GM12872 (cell line): ENCODE measurements at regions not wholly inside any gene's neighbourhood (a gene's known extent, or its start where the extent isn't known, plus 50 kb on each side); places are given as distances from the start of the nearest gene placed in this dataset.

Source experiments
- TF ChIP-seq, protein P1 (sequence below): IDR thresholded peaks from 3 replicates; pipeline ENCODE4 v1.5.1; 2011; ENCODE audit warnings: low read depth, mild to moderate bottlenecking, low read length, moderate library complexity; ENCODE audit not compliant: insufficient read depth

DNA sequence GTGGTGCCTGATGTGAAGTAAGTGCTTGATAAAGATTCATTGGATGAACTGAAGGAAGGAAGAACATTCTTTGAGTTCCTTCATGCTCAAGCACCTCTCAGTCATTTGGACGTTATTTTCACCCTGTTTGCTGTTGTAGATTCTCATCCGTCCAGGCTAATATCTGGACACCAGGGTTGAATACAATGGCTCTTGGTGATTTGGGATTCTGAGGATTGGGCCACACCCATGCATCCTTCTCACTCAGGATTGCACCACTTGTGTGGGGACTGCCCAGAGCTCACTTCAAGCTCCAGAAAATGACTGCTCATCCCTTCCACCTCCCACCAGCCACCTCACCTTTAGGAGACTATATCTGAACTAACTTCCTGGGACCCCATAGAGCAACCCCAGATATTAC is 117.1 kb upstream of the IPO9 start:
- TF ChIP-seq, protein P1, sequence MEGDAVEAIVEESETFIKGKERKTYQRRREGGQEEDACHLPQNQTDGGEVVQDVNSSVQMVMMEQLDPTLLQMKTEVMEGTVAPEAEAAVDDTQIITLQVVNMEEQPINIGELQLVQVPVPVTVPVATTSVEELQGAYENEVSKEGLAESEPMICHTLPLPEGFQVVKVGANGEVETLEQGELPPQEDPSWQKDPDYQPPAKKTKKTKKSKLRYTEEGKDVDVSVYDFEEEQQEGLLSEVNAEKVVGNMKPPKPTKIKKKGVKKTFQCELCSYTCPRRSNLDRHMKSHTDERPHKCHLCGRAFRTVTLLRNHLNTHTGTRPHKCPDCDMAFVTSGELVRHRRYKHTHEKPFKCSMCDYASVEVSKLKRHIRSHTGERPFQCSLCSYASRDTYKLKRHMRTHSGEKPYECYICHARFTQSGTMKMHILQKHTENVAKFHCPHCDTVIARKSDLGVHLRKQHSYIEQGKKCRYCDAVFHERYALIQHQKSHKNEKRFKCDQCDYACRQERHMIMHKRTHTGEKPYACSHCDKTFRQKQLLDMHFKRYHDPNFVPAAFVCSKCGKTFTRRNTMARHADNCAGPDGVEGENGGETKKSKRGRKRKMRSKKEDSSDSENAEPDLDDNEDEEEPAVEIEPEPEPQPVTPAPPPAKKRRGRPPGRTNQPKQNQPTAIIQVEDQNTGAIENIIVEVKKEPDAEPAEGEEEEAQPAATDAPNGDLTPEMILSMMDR = no peak

DNA sequence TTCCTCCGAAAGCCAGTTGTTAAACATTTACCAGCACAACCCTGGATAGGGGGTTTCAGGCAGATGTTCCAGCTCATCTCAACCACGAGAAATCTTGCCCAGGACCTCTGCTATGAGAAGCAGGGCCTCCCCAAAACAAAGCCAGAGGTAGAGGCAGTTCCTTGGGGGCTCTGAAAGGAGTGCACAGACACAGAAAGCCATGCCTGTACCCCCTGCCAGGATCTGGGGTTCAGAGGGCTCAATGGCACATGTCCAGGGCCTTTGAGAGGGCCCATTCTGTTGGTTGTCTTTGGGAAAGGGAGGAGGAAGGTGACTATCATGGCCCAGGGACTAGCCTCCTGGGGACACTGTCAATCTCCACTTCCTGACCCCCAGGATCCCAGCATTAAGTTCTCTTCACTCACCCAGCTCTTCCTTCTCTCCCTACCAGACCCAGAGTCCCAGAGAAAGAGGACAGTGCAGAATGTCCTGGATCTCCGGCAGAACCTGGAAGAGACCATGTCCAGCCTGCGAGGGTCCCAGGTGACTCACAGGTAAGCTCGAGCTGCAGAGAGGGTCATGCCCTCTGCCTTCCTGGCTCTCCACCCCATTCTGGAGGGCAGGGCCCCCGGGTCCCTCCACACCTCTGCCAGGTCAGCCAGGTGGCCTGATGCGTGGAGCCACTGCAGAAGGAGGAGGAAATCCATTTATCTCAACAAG is 116.4 kb upstream of the IPO9 start:
- TF ChIP-seq, protein P1 = no peak

DNA sequence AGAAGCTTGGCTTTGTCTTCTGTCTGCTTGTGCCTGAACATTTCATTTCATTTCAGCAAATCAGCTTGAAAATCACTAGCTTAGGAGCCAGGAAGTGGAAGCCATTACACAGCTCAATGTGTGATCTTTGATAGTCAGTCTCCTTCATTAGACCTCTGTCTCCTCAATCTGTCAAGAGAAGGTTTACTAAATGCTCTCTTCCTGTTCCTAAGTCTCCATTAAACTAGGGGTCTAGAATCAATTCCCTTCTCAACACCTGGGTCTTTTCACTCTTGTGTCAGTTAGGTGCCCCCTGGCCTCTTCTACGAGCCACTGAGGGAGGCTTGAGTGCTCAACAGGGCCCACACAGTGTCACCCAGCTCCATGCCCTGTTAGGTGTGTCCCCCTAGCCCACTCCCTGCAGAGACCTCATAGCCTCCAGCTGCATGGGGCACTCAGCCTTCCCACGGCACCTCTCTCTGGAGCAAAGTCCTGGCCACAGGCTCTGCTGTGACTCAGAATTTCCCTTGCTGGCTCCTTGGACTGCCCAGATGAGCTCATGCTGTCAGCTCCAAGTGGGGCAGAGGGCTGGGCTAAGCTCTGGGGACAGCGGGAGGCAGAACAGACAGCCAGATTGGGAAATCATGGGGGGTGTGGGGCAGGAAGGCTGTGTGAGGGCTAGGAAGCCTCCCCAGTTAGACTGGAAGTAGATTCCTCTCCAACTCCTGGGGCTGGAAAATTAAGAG is 115.7 kb upstream of the IPO9 start:
- TF ChIP-seq, protein P1 = no peak

DNA sequence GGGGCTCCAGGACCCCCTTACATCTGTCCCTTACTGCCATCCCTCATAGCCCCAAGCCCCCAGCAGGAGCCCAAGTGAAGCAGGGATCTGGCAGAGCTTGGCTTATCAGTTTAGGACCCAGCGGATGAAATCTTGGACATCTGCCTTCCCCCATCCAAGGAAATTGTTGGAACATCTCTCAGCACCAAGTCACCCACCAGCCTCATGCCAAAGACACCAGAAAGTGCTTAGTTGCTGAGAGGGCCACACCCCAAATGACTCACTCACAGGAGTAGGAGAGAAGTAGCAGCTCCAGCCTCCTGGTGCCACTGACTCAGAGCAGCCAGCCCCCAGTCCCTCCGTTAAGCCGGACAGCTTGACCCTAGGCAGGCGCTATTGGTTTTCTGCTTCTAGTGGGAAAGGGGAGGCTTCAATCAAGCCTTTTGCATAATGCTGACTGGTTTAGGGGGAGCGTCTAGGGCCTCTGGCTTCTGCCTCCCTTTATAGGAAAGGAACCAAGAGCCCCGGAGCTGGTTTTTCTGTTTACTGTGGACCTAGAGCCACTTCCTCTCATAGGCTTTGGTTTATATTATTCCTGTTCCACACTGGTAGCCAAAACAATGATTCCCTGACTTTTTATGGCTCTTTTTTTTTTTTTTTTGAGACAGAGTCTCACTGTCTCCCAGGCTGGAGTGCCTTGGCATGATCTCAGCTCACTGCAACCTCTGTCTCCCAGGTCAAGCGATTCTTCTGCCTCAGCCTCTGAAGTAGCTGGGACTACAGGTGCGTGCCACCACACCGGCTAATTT is 114.2 kb upstream of the IPO9 start:
- TF ChIP-seq, protein P1 = no peak

DNA sequence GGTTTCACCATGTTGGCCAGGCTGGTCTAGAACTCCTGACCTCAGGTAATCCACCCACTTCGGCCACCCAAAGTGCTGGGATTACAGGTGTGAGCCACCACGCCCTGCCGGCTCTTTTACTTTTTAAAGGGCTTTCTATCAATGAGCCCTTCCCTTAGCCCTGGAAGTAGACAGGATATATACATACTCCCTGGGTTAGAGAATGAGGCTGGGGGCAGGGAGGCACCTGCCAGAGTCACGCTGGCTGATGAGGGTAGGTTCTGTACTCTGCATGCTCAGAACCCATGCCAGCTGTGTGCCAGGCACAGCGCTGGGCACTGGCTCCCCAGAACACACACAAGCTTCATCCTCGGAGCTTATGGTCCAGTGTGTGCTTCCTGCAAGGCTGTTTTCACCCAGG is 113.6 kb upstream of the IPO9 start:
- TF ChIP-seq, protein P1 = no peak

DNA sequence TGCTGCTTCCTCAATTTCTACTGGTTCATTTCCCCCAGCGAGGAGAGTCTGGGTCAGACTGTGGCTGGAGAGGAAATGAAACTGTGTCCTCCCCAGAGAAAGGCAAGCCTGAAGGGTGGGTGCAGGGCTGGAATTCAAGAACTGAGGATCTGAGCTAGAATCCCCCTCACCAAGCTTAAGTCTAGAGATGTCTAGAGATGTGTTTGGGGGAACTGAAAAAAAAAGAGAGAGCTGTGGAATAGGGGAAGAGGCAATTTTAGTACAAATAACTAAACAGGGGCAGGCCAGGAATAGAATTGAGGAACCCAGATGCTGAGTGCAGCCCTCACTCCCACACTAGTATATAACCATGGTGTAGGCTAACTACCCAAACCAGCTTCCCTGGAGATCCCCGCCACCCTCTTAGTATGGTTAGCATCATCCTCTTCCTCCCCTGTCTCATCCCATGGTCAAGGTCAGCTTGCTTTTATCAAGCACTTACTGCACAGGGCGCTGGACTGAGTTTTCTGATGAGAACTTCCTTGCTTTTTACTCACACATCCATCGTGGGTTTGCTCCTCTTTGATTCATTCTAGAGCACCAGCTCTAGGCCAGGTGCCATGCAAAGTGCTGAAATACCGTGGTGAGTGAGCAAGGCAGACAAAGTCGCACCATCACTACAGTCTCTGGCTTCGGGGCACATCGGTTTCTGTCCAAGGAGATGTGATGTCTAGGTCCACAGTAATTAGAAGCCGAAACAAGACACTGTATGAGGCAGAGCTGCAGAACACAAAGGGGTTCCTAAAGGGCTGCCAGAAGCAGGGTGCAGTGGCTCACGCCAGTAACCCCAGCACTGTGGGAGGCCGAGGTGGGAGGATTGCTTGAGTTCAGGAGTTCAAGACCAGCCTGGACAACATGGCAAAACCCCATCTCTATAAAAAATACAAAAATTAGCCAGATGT is 112.9 kb upstream of the IPO9 start:
- TF ChIP-seq, protein P1 = no peak
